DOHH2 (cell line): ENCODE measurements at regions not wholly inside any gene's neighbourhood (a gene's known extent, or its start where the extent isn't known, plus 50 kb on each side); places are given as distances from the start of the nearest gene placed in this dataset.

Experiments used
- H3F3A ChIP-seq: fragments of 200-600 bp; sonication (generic), shearing (Covaris generic); 2 replicates; pipeline ENCODE4 v1.6.0; 2016; ENCODE audit warnings: antibody characterized with exemption, mild to moderate bottlenecking; ENCODE audit not compliant: control insufficient read depth, insufficient read depth
- H3K27ac ChIP-seq: fragments of 200-600 bp; sonication (generic); 2 replicates; pipeline ENCODE4 v1.5.1; 2014; ENCODE audit warnings: low read depth, mild to moderate bottlenecking, low read length, moderate library complexity
- H3K27me3 ChIP-seq: fragments of 200-600 bp; sonication (generic); 2 replicates; pipeline ENCODE4 v1.6.1; 2014; ENCODE audit warnings: mild to moderate bottlenecking, low read length, mixed read lengths; ENCODE audit not compliant: control insufficient read depth
- H3K36me3 ChIP-seq: fragments of 200-600 bp; sonication (generic); 2 replicates; pipeline ENCODE4 v1.6.1; 2014; ENCODE audit warnings: mild to moderate bottlenecking, low read length, moderate library complexity, mixed read lengths; ENCODE audit not compliant: control insufficient read depth
- H3K4me1 ChIP-seq: fragments of 200-600 bp; sonication (generic); 2 replicates; pipeline ENCODE4 v1.6.1; 2014; ENCODE audit warnings: mild to moderate bottlenecking, low read length, mixed read lengths; ENCODE audit not compliant: control insufficient read depth
- H3K4me2 ChIP-seq: fragments of 200-600 bp; sonication (generic); 2 replicates; pipeline ENCODE4 v1.6.0; 2014; ENCODE audit warnings: mild to moderate bottlenecking, low read length, moderate library complexity
- H3K4me3 ChIP-seq: fragments of 200-600 bp; sonication (generic); 2 replicates; pipeline ENCODE4 v1.5.1; 2014; ENCODE audit warnings: mild to moderate bottlenecking, low read length, mixed read lengths
- H3K79me2 ChIP-seq: fragments of 200-600 bp; sonication (generic); 2 replicates; pipeline ENCODE4 v1.6.1; 2014; ENCODE audit warnings: mild to moderate bottlenecking, low read length, mixed read lengths; ENCODE audit not compliant: control insufficient read depth
- H3K9me2 ChIP-seq: fragments of 200-600 bp; sonication (generic); replicated peaks from 2 replicates; pipeline ENCODE4 v1.6.1; 2014; ENCODE audit warnings: mild to moderate bottlenecking, low read length, mixed read lengths; ENCODE audit not compliant: control insufficient read depth
- H3K9me3 ChIP-seq: fragments of 200-600 bp; sonication (generic); 2 replicates; pipeline ENCODE4 v1.6.1; 2014; ENCODE audit warnings: antibody characterized with exemption, low read length, mixed read lengths; ENCODE audit not compliant: control insufficient read depth, insufficient read depth
- H4K20me1 ChIP-seq: fragments of 200-600 bp; sonication (generic); 2 replicates; pipeline ENCODE4 v1.6.0; 2014; ENCODE audit warnings: low read depth, mild to moderate bottlenecking, antibody characterized with exemption, low read length, moderate library complexity; ENCODE audit not compliant: control insufficient read depth, insufficient read depth
- EZH2phosphoT487 ChIP-seq: fragments of 200-600 bp; sonication (generic); IDR thresholded peaks from 2 replicates; pipeline ENCODE4 v1.6.1; 2017; ENCODE audit warnings: borderline replicate concordance, mild to moderate bottlenecking, antibody characterized with exemption, low read length, moderate library complexity, mixed read lengths
- TF ChIP-seq, protein P1 (sequence below): fragments of 200-600 bp; sonication (generic); IDR thresholded peaks from one replicate; pipeline ENCODE4 v1.5.1; 2014; ENCODE audit warnings: antibody characterized with exemption, mild to moderate bottlenecking, low read depth, low read length; ENCODE audit not compliant: poor library complexity, severe bottlenecking

DNA sequence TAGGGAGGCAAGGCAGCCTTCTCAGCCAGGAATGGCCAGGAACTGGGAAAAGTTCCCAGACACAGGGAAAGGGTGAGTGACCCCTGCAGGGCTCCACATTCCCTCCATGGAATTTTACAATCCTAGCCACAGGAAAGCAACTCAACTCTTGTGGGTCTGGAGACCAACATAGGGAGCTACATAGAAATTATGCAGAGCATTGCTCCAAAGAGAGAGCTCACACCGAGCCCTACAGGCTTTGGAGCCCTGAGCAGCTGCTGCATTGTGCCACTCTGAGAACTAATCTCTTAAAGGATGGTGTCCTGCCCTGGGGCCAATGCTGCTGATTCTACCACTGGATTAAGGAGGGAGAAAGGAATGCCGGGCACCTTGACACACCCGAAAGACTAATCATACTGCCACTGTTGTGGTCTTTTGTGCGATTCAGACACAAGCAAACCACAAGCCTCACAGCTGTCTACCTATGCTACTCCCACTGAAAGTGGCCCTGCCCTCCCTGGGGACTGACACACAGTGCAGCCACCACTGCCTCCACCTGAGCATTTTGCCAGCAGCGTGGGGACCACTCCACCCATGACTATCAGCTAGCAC lies 1089.8 kb upstream of the NUDT12 start:
- no peaks in the 10 kb centered on the region for H3K36me3 ChIP-seq
- H3F3A ChIP-seq: no peaks in the 10 kb centered on the region
- H3K4me2 ChIP-seq: no peak overlapping the region
- no peaks in the 10 kb centered on the region for H3K9me2 ChIP-seq
- no peak overlapping the region for H3K4me3 ChIP-seq
- no peaks in the 10 kb centered on the region for H3K4me1 ChIP-seq
- no peaks in the 10 kb centered on the region for H3K79me2 ChIP-seq
- H4K20me1 ChIP-seq: no peaks in the 10 kb centered on the region
- TF ChIP-seq EZH2phosphoT487: no peak
- TF ChIP-seq, protein P1, sequence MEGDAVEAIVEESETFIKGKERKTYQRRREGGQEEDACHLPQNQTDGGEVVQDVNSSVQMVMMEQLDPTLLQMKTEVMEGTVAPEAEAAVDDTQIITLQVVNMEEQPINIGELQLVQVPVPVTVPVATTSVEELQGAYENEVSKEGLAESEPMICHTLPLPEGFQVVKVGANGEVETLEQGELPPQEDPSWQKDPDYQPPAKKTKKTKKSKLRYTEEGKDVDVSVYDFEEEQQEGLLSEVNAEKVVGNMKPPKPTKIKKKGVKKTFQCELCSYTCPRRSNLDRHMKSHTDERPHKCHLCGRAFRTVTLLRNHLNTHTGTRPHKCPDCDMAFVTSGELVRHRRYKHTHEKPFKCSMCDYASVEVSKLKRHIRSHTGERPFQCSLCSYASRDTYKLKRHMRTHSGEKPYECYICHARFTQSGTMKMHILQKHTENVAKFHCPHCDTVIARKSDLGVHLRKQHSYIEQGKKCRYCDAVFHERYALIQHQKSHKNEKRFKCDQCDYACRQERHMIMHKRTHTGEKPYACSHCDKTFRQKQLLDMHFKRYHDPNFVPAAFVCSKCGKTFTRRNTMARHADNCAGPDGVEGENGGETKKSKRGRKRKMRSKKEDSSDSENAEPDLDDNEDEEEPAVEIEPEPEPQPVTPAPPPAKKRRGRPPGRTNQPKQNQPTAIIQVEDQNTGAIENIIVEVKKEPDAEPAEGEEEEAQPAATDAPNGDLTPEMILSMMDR: no peak
- H3K9me3 ChIP-seq: no peaks in the 10 kb centered on the region
- H3K27ac ChIP-seq: no peak overlapping the region
- H3K27me3 ChIP-seq: no peaks in the 10 kb centered on the region

DNA sequence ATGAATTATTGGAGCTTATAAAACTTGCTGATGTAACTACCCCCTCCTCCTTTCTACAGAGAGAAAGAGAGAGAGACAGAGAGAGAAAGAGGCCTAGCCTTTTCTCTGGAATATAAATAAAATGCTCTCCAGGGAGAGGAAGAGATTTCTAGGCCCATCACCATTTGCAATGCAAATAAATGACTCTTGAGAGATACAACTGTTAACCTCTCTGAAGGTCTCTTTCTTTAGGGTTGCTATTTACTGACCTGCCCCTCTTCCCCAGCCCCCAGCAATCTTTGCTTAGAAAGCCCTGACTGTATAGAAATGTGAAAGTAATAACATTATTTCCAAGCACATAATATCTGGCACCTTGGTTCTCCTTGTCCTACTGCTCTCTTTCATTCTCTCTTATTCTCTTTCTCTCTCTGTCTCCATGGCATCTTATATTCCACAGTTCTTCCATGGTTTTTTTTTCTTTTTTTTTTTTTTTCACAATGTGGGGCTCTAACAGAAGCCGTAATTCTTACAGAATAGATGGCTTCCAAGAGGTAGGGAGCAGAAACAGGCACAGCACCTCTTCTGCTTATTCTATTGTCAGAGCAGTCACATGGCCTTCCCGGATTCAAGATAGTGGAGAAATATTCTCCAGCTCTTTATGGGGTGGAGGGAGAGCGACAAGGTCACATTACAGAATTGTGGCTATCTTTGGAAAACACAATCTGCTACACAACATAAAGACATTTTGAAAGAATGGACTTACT lies 1087.9 kb upstream of the NUDT12 start:
- no peaks in the 10 kb centered on the region for H3K27me3 ChIP-seq
- H3K4me1 ChIP-seq: no peaks in the 10 kb centered on the region
- H3K9me2 ChIP-seq: no peaks in the 10 kb centered on the region
- H3K9me3 ChIP-seq: no peaks in the 10 kb centered on the region
- no peak overlapping the region for H3K4me3 ChIP-seq
- no peak overlapping the region for H3K27ac ChIP-seq
- no peaks in the 10 kb centered on the region for H4K20me1 ChIP-seq
- no peaks in the 10 kb centered on the region for H3K36me3 ChIP-seq
- no peak for TF ChIP-seq EZH2phosphoT487
- TF ChIP-seq, protein P1: no peak
- no peaks in the 10 kb centered on the region for H3K79me2 ChIP-seq
- no peak overlapping the region for H3K4me2 ChIP-seq
- H3F3A ChIP-seq: no peaks in the 10 kb centered on the region

DNA sequence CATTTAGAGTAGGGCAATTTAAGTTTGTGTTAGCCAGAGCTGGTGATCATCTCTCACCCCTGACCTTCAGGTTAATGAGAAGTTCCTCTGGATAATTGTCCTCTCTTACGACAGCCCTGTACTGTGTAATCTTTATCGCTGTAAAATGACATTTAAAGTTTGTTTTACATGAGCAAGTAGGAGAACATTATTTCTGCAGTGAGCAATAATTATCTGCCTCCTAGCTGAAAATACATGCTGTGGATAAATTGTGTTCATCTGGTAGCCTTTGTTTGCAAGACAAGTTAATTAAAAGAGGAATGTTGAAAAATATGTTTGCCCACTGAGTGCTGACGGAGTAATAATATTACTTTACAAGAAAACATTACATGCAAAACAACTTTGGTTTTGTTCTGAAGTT lies 1083.8 kb upstream of the NUDT12 start:
- H3K9me2 ChIP-seq: no peaks in the 10 kb centered on the region

More for the DNA sequence above, 1083.8 kb upstream of the NUDT12 start:
- Histone ChIP-seq H3K9me3 (no peaks in the 10 kb centered on the region), H3K79me2 (no peaks in the 10 kb centered on the region), H3K4me1 (no peaks in the 10 kb centered on the region), H3K27me3 (no peaks in the 10 kb centered on the region), H3K36me3 (no peaks in the 10 kb centered on the region), H3F3A (no peaks in the 10 kb centered on the region), H3K4me2 (no peak overlapping the region), H4K20me1 (no peaks in the 10 kb centered on the region), H3K4me3 (no peak overlapping the region), H3K27ac (no peak overlapping the region)
- TF ChIP-seq, protein P1: no peak
- TF ChIP-seq EZH2phosphoT487: no peak
